HCT116 (cell line): ENCODE measurements at regions not wholly inside any gene's neighbourhood (a gene's known extent, or its start where the extent isn't known, plus 50 kb on each side); places are given as distances from the start of the nearest gene placed in this dataset.
"Not testable (repeated sequence)": the region's sequence is repeated elsewhere in the genome, so short reads cannot be mapped to it uniquely, and the experiment has no call there.

Source experiments
- ATAC-seq: fragments of 200-7000 bp; cut with Tn5 transposase; 2 replicates; pipeline ENCODE4 v1.9.1; 2020; ENCODE audit warnings: mild to moderate bottlenecking, moderate library complexity
- BruUV-seq: library from RNA; stranded (reverse); fragments of 400-500 nt; replicated peaks from 2 replicates; lab custom pipeline; 2021; lab: Mats Ljungman, UMichigan
- CTCF ChIA-PET: fragments of 300-600 bp; sonication (Branson Sonifier 250); formaldehyde crosslinking; loops from one replicate; lab custom pipeline; 2021; ENCODE audit warnings: antibody characterized with exemption; lab: Charles Lee
- POLR2A ChIA-PET: fragments of 300-600, 350-600 bp; sonication (Branson Sonifier 250); formaldehyde crosslinking; loops from one replicate; lab custom pipeline; 2021; ENCODE audit warnings: antibody characterized with exemption; lab: Charles Lee
- RAD21 ChIA-PET, 2 experiments: fragments of 300-600 bp; sonication (Branson Sonifier 250); formaldehyde crosslinking; loops; one replicate each; lab custom pipeline; 2023; ENCODE audit warnings: low total read pairs in 2 of 2; ENCODE audit not compliant: uncharacterized antibody in 2 of 2, unreplicated experiment in 2 of 2, low non-redundant PET in 1 of 2; lab: Charles Lee
- DNase-seq: peaks from one replicate; pipeline ENCODE4 v3.0.0-alpha.2; 2010; ENCODE audit warnings: low read depth, low spot score
- H2AFZ ChIP-seq: fragments of 200-600 bp; shearing (Covaris generic), sonication (generic); 2 replicates; pipeline ENCODE4 v1.6.1; 2017; ENCODE audit warnings: low read depth, mixed run types, mixed read lengths, antibody characterized with exemption, low read length; ENCODE audit not compliant: poor library complexity, severe bottlenecking
- H3K27ac ChIP-seq: 2 replicates; pipeline ENCODE4 v1.5.1; 2012; ENCODE audit warnings: low read depth, low read length
- H3K27me3 ChIP-seq: fragments of 200-600 bp; sonication (generic); 2 replicates; pipeline ENCODE4 v1.6.1; 2016; ENCODE audit warnings: mixed run types, low read length, mixed read lengths; ENCODE audit not compliant: insufficient read depth
- H3K36me3 ChIP-seq, 2 experiments: fragments of 200-500 bp in 1 of 2; fragments of 200-600 bp in 1 of 2; sonication (Bioruptor generic) in 1 of 2; sonication (generic) in 1 of 2; 2 replicates each; pipeline versions ENCODE4 v1.5.1 to v1.6.1; 2014 to 2016; ENCODE audit warnings: low read length in 2 of 2, inconsistent platforms in 1 of 2, mixed read lengths in 1 of 2, mixed run types in 1 of 2; ENCODE audit not compliant: insufficient read depth in 2 of 2, control insufficient read depth in 1 of 2
- H3K4me1 ChIP-seq, 2 experiments: fragments of 200-600 bp in 1 of 2; sonication (generic) in 1 of 2; 2 replicates each; pipeline versions ENCODE4 v1.5.1 to v1.6.1; 2012 to 2017; ENCODE audit warnings: low read length in 2 of 2, inconsistent platforms in 1 of 2, mild to moderate bottlenecking in 1 of 2, mixed read lengths in 1 of 2, mixed run types in 1 of 2, moderate library complexity in 1 of 2; ENCODE audit not compliant: insufficient read depth in 2 of 2, control insufficient read depth in 1 of 2
- H3K4me2 ChIP-seq: fragments of 200-600 bp; sonication (generic); 2 replicates; pipeline ENCODE4 v1.6.1; 2017; ENCODE audit warnings: mixed run types, low read length, mixed read lengths
- H3K4me3 ChIP-seq, 2 experiments: fragments of 200-600 bp in 1 of 2; sonication (generic) in 1 of 2; replicated peaks in 1 of 2; 2 replicates each; pipeline ENCODE4 v1.5.1; 2011 to 2016; ENCODE audit warnings: low read length in 2 of 2, control low read depth in 1 of 2, low read depth in 1 of 2, mild to moderate bottlenecking in 1 of 2, mixed read lengths in 1 of 2, mixed run types in 1 of 2
- H3K79me2 ChIP-seq: fragments of 200-600 bp; sonication (generic); 2 replicates; pipeline ENCODE4 v1.6.1; 2017; ENCODE audit warnings: mild to moderate bottlenecking, mixed run types, low read length, moderate library complexity, mixed read lengths; ENCODE audit not compliant: insufficient read depth
- H3K9ac ChIP-seq: fragments of 200-600 bp; sonication (generic); 2 replicates; pipeline ENCODE4 v1.6.1; 2016; ENCODE audit warnings: low read length, mixed read lengths
- H3K9me2 ChIP-seq: fragments of 200-600 bp; sonication (generic), shearing (Covaris generic); 2 replicates; pipeline ENCODE4 v1.6.1; 2017; ENCODE audit warnings: mixed run types, mild to moderate bottlenecking, moderate library complexity; ENCODE audit not compliant: insufficient read depth
- H3K9me3 ChIP-seq, 2 experiments: fragments of 200-500 bp in 1 of 2; fragments of 200-600 bp in 1 of 2; sonication (Bioruptor generic) in 1 of 2; sonication (generic) in 1 of 2; 2 replicates each; pipeline ENCODE4 v1.6.1; 2014 to 2017; ENCODE audit warnings: low read length in 2 of 2, mixed read lengths in 2 of 2, inconsistent platforms in 1 of 2, low read depth in 1 of 2, mild to moderate bottlenecking in 1 of 2, mixed run types in 1 of 2, moderate library complexity in 1 of 2; ENCODE audit not compliant: control insufficient read depth in 1 of 2, insufficient read depth in 1 of 2
- H4K20me1 ChIP-seq: fragments of 200-600 bp; sonication (generic), shearing (Covaris generic); 2 replicates; pipeline ENCODE4 v1.6.1; 2017; ENCODE audit warnings: mixed run types, mild to moderate bottlenecking, moderate library complexity; ENCODE audit not compliant: insufficient read depth
- intact Hi-C: fragments of 100-400 bp; cut with micrococcal nuclease; formaldehyde crosslinking; loops from 2 replicates; pipeline ENCODE4 v1.10.0; 2022

- H3K27ac ChIP-seq, intact Hi-C loops, H3K9ac ChIP-seq, CTCF ChIA-PET, POLR2A ChIA-PET, ATAC-seq, H2AFZ ChIP-seq, RAD21 ChIA-PET, H4K20me1 ChIP-seq, H3K27me3 ChIP-seq, DNase-seq, H3K4me2 ChIP-seq, BruUV-seq, H3K79me2 ChIP-seq, H3K4me3 ChIP-seq, H3K36me3 ChIP-seq, H3K4me1 ChIP-seq, H3K9me2 ChIP-seq: not testable (repeated sequence)
- peaks cover 49 to 80% of the 10 kb centered on the region in 2 experiments; a peak in 3 of 4 replicates for H3K9me3 ChIP-seq
Measured at GRCh38 chr2:89785528-89785927, 1094.1 kb downstream of the RPIA start.

- RAD21 ChIA-PET, H3K27me3 ChIP-seq, H3K4me1 ChIP-seq, H3K9me2 ChIP-seq, H3K36me3 ChIP-seq, H3K4me3 ChIP-seq, DNase-seq, BruUV-seq, ATAC-seq, H4K20me1 ChIP-seq, POLR2A ChIA-PET, H3K79me2 ChIP-seq, H2AFZ ChIP-seq, H3K4me2 ChIP-seq, H3K9ac ChIP-seq, intact Hi-C loops, CTCF ChIA-PET, H3K27ac ChIP-seq: not testable (repeated sequence)
- peaks cover 49 to 81% of the 10 kb centered on the region in 2 experiments; a peak in 3 of 4 replicates for H3K9me3 ChIP-seq
Measured at GRCh38 chr2:89786642-89787041, 1095.2 kb downstream of the RPIA start.

DNA sequence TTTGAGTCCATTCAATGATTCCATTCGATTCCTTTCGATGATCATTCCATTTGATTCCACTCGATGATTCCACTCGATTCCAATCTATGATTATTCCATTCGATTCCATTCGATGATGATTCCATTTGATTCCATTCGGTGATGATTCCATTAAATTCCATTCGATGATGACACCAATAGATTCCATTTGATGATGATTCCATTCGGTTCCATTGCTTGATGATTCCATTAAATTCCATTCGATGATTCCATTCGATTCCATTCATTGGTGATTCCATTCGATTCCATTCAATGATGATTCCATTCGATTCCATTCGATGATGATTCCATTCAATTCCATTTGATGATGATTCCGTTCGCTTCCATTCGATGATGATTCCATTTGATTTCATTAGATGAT is 1104.1 kb downstream of the RPIA start:
- RAD21 ChIA-PET, H3K9ac ChIP-seq, H3K4me2 ChIP-seq, H3K4me3 ChIP-seq, intact Hi-C loops, H3K79me2 ChIP-seq, CTCF ChIA-PET, H3K4me1 ChIP-seq, H3K27me3 ChIP-seq, BruUV-seq, H3K9me2 ChIP-seq, H3K27ac ChIP-seq, H4K20me1 ChIP-seq, H3K36me3 ChIP-seq, ATAC-seq, H2AFZ ChIP-seq, POLR2A ChIA-PET, DNase-seq: not testable (repeated sequence)
- H3K9me3 ChIP-seq: peaks cover 45 to 87% of the 10 kb centered on the region in 2 experiments; a peak in 3 of 4 replicates
